H9 (cell line): ENCODE measurements at regions not wholly inside any gene's neighbourhood (a gene's known extent, or its start where the extent isn't known, plus 50 kb on each side); places are given as distances from the start of the nearest gene placed in this dataset.

ENCODE experiments used
- DNase-seq: peaks from one replicate; pipeline ENCODE4 v3.0.0-alpha.2; 2017
- H2AFZ ChIP-seq: one replicate; pipeline ENCODE4 v1.6.1; 2013; ENCODE audit warnings: mild to moderate bottlenecking, low read length, control low read depth, moderate library complexity
- H2AK5ac ChIP-seq: 2 replicates; pipeline ENCODE4 v1.6.1; 2013; ENCODE audit warnings: low read length, control low read depth, mixed read lengths; ENCODE audit not compliant: insufficient read length
- H2BK120ac ChIP-seq: one replicate; pipeline ENCODE4 v1.6.1; 2013; ENCODE audit warnings: low read depth, mild to moderate bottlenecking, low read length, control low read depth, inconsistent platforms; ENCODE audit not compliant: poor library complexity, severe bottlenecking
- H2BK12ac ChIP-seq: 2 replicates; pipeline ENCODE4 v1.6.1; 2013; ENCODE audit warnings: low read length, control low read depth, mixed read lengths, low read depth; ENCODE audit not compliant: insufficient read length
- H2BK15ac ChIP-seq: 2 replicates; pipeline ENCODE4 v1.6.1; 2013; ENCODE audit warnings: low read depth, low read length, control low read depth
- H2BK20ac ChIP-seq: one replicate; pipeline ENCODE4 v1.6.1; 2013; ENCODE audit warnings: low read depth, mild to moderate bottlenecking, low read length, control low read depth, inconsistent platforms; ENCODE audit not compliant: poor library complexity, severe bottlenecking
- H2BK5ac ChIP-seq: 2 replicates; pipeline ENCODE4 v1.6.1; 2013; ENCODE audit warnings: low read length, control low read depth, mixed read lengths; ENCODE audit not compliant: insufficient read length
- H3K14ac ChIP-seq: 2 replicates; pipeline ENCODE4 v1.6.1; 2013; ENCODE audit warnings: low read length, control low read depth; ENCODE audit not compliant: insufficient read depth
- H3K18ac ChIP-seq: 2 replicates; pipeline ENCODE4 v1.6.1; 2013; ENCODE audit warnings: low read depth, mild to moderate bottlenecking, mixed read lengths, low read length, control low read depth; ENCODE audit not compliant: insufficient read length
- H3K23ac ChIP-seq: 2 replicates; pipeline ENCODE4 v1.6.1; 2013; ENCODE audit warnings: low read length, control low read depth, mixed read lengths, low read depth; ENCODE audit not compliant: insufficient read length
- H3K23me2 ChIP-seq: 2 replicates; pipeline ENCODE4 v1.6.1; 2013; ENCODE audit warnings: low read depth, mild to moderate bottlenecking, mixed read lengths, low read length, control low read depth; ENCODE audit not compliant: insufficient read length, poor library complexity, severe bottlenecking
- H3K27ac ChIP-seq: 2 replicates; pipeline ENCODE4 v1.5.1; 2013; ENCODE audit warnings: low read length, control low read depth, mixed read lengths, low read depth; ENCODE audit not compliant: insufficient read length
- H3K27me3 ChIP-seq: 2 replicates; pipeline ENCODE4 v1.6.1; 2013; ENCODE audit warnings: low read length, control low read depth, inconsistent platforms; ENCODE audit not compliant: insufficient read depth
- H3K4ac ChIP-seq: 2 replicates; pipeline ENCODE4 v1.6.1; 2013; ENCODE audit warnings: low read depth, mild to moderate bottlenecking, control low read depth, inconsistent platforms, low read length, moderate library complexity
- H3K4me1 ChIP-seq: 2 replicates; pipeline ENCODE4 v1.6.1; 2013; ENCODE audit warnings: low read length, control low read depth, inconsistent platforms; ENCODE audit not compliant: insufficient read depth
- H3K4me2 ChIP-seq: 2 replicates; pipeline ENCODE4 v1.6.1; 2013; ENCODE audit warnings: low read length, control low read depth, mixed read lengths; ENCODE audit not compliant: insufficient read length, insufficient read depth
- H3K56ac ChIP-seq: 2 replicates; pipeline ENCODE4 v1.6.1; 2013; ENCODE audit warnings: low read depth, mild to moderate bottlenecking, mixed read lengths, low read length, control low read depth; ENCODE audit not compliant: insufficient read length
- H3K79me1 ChIP-seq: 2 replicates; pipeline ENCODE4 v1.6.1; 2013; ENCODE audit warnings: low read depth, mild to moderate bottlenecking, moderate library complexity, low read length, control low read depth, inconsistent platforms; ENCODE audit not compliant: insufficient read depth, poor library complexity, severe bottlenecking
- H3K79me2 ChIP-seq: 2 replicates; pipeline ENCODE4 v1.6.1; 2013; ENCODE audit warnings: low read length, control low read depth, inconsistent platforms; ENCODE audit not compliant: insufficient read depth
- H3K9ac ChIP-seq: 2 replicates; pipeline ENCODE4 v1.6.1; 2013; ENCODE audit warnings: low read length, control low read depth, mixed read lengths; ENCODE audit not compliant: insufficient read length; ENCODE audit errors: extremely low read depth
- H3K9me3 ChIP-seq: one replicate; pipeline ENCODE4 v1.6.1; 2013; ENCODE audit warnings: low read depth, low read length, inconsistent platforms; ENCODE audit not compliant: control insufficient read depth
- H3T11ph ChIP-seq: one replicate; pipeline ENCODE4 v1.6.1; 2013; ENCODE audit warnings: mild to moderate bottlenecking, low read length, control low read depth, inconsistent platforms
- H4K20me1 ChIP-seq: one replicate; pipeline ENCODE4 v1.6.1; 2013; ENCODE audit not compliant: control insufficient read depth, insufficient read length, insufficient read depth
- H4K5ac ChIP-seq: 2 replicates; pipeline ENCODE4 v1.6.1; 2013; ENCODE audit warnings: low read depth, mild to moderate bottlenecking, mixed read lengths, low read length, control low read depth; ENCODE audit not compliant: insufficient read length
- H4K8ac ChIP-seq: replicated peaks from 2 replicates; pipeline ENCODE4 v1.6.1; 2013; ENCODE audit warnings: low read length, control low read depth, mixed read lengths, low read depth; ENCODE audit not compliant: insufficient read length
- H4K91ac ChIP-seq: 2 replicates; pipeline ENCODE4 v1.6.1; 2013; ENCODE audit warnings: low read depth, mild to moderate bottlenecking, moderate library complexity, mixed read lengths, low read length, control low read depth; ENCODE audit not compliant: insufficient read length
- H3K27ac Mint-ChIP-seq, 3 experiments: 2 replicates in 2 of 3; 3 replicates in 1 of 3; pipeline ENCODE4 v1.8.0; 2020 to 2021; ENCODE audit warnings: mixed read lengths in 3 of 3, mild to moderate bottlenecking in 1 of 3, moderate library complexity in 1 of 3
- H3K27me3 Mint-ChIP-seq: 2 replicates; pipeline ENCODE4 v1.8.0; 2021; ENCODE audit warnings: low read depth, mild to moderate bottlenecking, moderate library complexity, mixed read lengths
- H3K36me3 Mint-ChIP-seq, 3 experiments: 2 replicates in 2 of 3; 3 replicates in 1 of 3; pipeline ENCODE4 v1.8.0; 2020 to 2021; ENCODE audit warnings: low read depth in 3 of 3, mixed read lengths in 3 of 3; ENCODE audit not compliant: insufficient read depth in 1 of 3
- H3K4me1 Mint-ChIP-seq, 2 experiments: 2 replicates each; pipeline ENCODE4 v1.8.0; 2020; ENCODE audit warnings: mixed read lengths in 2 of 2
- H3K4me3 Mint-ChIP-seq, 2 experiments: 2 replicates in 1 of 2; 3 replicates in 1 of 2; pipeline ENCODE4 v1.8.0; 2020 to 2021; ENCODE audit warnings: mild to moderate bottlenecking in 2 of 2, mixed read lengths in 2 of 2, moderate library complexity in 1 of 2
- H3K9me3 Mint-ChIP-seq, 2 experiments: 2 replicates in 1 of 2; 3 replicates in 1 of 2; pipeline ENCODE4 v1.8.0; 2020; ENCODE audit warnings: mild to moderate bottlenecking in 2 of 2, mixed read lengths in 2 of 2, moderate library complexity in 1 of 2
- CTCF ChIP-seq: fragments of 200-600 bp; sonication (generic); conservative IDR thresholded peaks from 3 replicates; pipeline ENCODE4 v1.8.0; 2021; ENCODE audit warnings: antibody characterized with exemption, mild to moderate bottlenecking
- WGBS: extraction: QIAGEN DNeasy Blood & Tissue Kit; methylation state at CpG from one replicate; pipeline ENCODE4 v1.1.7; 2013; ENCODE audit warnings: missing lambda C conversion rate, low lambda C conversion rate, mixed read lengths; ENCODE audit not compliant: insufficient read length; ENCODE audit errors: extremely low coverage; 5-methylcytosine and 5-hydroxymethylcytosine counted together

- Histone ChIP-seq H2BK5ac (no peak overlapping the region), H2AK5ac (no peak overlapping the region), H3K79me2 (no peaks in the 10 kb centered on the region), H3K23ac (no peak overlapping the region), H3K56ac (no peak overlapping the region), H3K18ac (no peak overlapping the region), H4K8ac (no peak overlapping the region), H2BK12ac (no peak overlapping the region), H3K9me3 (peaks cover 8% of the 10 kb centered on the region), H3K79me1 (no peaks in the 10 kb centered on the region), H3K4me2 (peak overlapping the region; percentile 45), H4K5ac (no peak overlapping the region), H3K4me1 (no peaks in the 10 kb centered on the region), H3T11ph (no peak overlapping the region), H4K20me1 (no peaks in the 10 kb centered on the region), H3K27ac (no peak overlapping the region), H3K9ac (no peak overlapping the region), H3K14ac (no peak overlapping the region), H2BK120ac (no peak overlapping the region), H3K23me2 (no peaks in the 10 kb centered on the region), H2AFZ (peak overlapping the region; percentile 83), H2BK20ac (no peak overlapping the region), H3K4ac (no peak overlapping the region), H2BK15ac (no peak overlapping the region), H4K91ac (no peak overlapping the region), H3K27me3 (no peaks in the 10 kb centered on the region)
- DNase-seq: peak; percentile 65
- peak; percentile 66 for TF ChIP-seq CTCF
- H3K27me3 Mint-ChIP-seq: peaks cover 1% of the 10 kb centered on the region
- H3K4me1 Mint-ChIP-seq: no peaks in the 10 kb centered on the region
- peaks cover 1 to 21% (median 4%) of the 10 kb centered on the region in 3 experiments; a peak in 6 of 7 replicates for H3K36me3 Mint-ChIP-seq
- H3K4me3 Mint-ChIP-seq: 0 out of 5 replicates have a peak overlapping the region, but pooled peaks of 1 of the 2 experiments have one; percentile 38
- peaks cover 90 to 98% of the 10 kb centered on the region in 2 experiments for H3K9me3 Mint-ChIP-seq
- no CpG with 5 or more reads among the region's 13 CpGs for WGBS
- no peak overlapping the region; a peak in 1 of 7 replicates for H3K27ac Mint-ChIP-seq
Observed at GRCh38 chr7:153381275-153382040, 621.9 kb downstream of the ACTR3B start.
